Inflammatory macrophage (primary cell): ENCODE measurements at regions not wholly inside any gene's neighbourhood (a gene's known extent, or its start where the extent isn't known, plus 50 kb on each side); places are given as distances from the start of the nearest gene placed in this dataset.
"Not testable (repeated sequence)": the region's sequence is repeated elsewhere in the genome, so short reads cannot be mapped to it uniquely, and the experiment has no call there.

Experiments used
- DNase-seq, 2 donors: peaks; one replicate each; pipeline ENCODE4 v3.0.0-alpha.2; 2020 to 2022

- no peak for DNase-seq
Observed at GRCh38 chr20:28562510-28562898, 2695.0 kb upstream of the DEFB115 start.

GRCh38 chr20:28562899-28563521, 2694.5 kb upstream of the DEFB115 start:
- DNase-seq = not testable (repeated sequence)

- not testable (repeated sequence) for DNase-seq
Observed at GRCh38 chr20:28564024-28564423, 2693.4 kb upstream of the DEFB115 start.

GRCh38 chr20:28564688-28565463, 2692.6 kb upstream of the DEFB115 start:
- not testable (repeated sequence) for DNase-seq

- peak in 1 of 2 donors; percentile 8 for DNase-seq
Observed at GRCh38 chr20:28575991-28576390, 2681.5 kb upstream of the DEFB115 start.

- DNase-seq = not testable (repeated sequence)
Observed at GRCh38 chr20:28591680-28592079, 2665.8 kb upstream of the DEFB115 start.

- DNase-seq = not testable (repeated sequence)
Observed at GRCh38 chr20:28593383-28593782, 2664.1 kb upstream of the DEFB115 start.

DNA sequence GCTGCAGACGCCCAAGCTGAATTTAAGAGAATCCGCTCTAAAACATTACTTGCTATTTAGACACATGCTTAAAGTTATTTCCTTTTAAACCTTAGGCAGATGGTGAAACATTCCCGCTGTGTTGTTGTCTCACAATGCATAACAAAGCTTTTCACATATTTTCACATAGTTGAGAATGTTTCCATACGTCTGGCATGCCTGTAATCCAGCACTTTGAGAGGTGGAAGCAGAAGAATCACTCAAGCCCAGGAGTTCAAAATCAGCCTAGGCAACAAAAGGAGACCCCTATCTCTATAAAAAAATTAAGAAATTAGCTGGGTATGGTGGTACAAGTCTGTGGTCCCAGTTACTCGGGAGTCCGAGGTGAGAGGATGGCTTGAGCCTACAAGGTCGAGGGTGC, 2663.0 kb upstream of the DEFB115 start:
- not testable (repeated sequence) for DNase-seq

GRCh38 chr20:28602006-28602402, 2655.5 kb upstream of the DEFB115 start:
- not testable (repeated sequence) for DNase-seq

- peak; percentile 88 to 93 for DNase-seq
Observed at GRCh38 chr20:28602403-28603217, 2654.9 kb upstream of the DEFB115 start.

- not testable (repeated sequence) for DNase-seq
Observed at GRCh38 chr20:28603218-28603577, 2654.3 kb upstream of the DEFB115 start.

GRCh38 chr20:28616354-28616753, 2641.1 kb upstream of the DEFB115 start:
- no peak for DNase-seq

- DNase-seq = not testable (repeated sequence)
Observed at GRCh38 chr20:28619956-28620651, 2637.4 kb upstream of the DEFB115 start.

- not testable (repeated sequence) for DNase-seq
Observed at GRCh38 chr20:28625112-28625511, 2632.4 kb upstream of the DEFB115 start.

DNA sequence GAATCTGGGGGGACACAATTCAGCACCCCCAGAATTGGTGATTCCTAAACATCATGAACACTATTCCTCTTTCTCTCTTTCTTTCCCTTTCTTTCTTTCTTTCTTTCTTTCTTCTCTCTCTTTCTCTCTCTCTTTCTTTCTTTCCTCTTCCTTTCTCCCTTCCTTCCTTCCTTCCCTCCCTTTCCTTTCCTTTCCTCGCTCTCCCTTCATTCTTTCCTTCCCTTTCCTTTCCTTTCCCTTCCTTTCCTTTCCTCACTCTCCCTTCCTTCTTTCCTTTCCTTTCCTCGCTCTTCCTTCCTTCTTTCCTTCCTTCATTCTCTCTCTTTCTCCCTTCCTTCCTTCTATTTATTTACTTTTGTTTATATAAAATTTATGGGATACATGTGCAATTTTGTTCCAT, 2616.6 kb upstream of the DEFB115 start:
- not testable (repeated sequence) for DNase-seq
